ENCODE measurements at regions not wholly inside any gene's neighbourhood (a gene's known extent, or its start where the extent isn't known, plus 50 kb on each side); places are given as distances from the start of the nearest gene placed in this dataset.

- H4K20me1 ChIP-seq (ENCODE audit: control insufficient read depth, extremely low read depth, insufficient read depth, low read length), result no peaks in the 10 kb centered on the region
- H3K36me3 ChIP-seq (ENCODE audit: control insufficient read depth in 2 of 2, extremely low read depth in 1 of 2, insufficient read depth in 2 of 2, low read length in 2 of 2), result no peaks in the 10 kb centered on the region
- no peak overlapping the region for H3K9ac ChIP-seq (ENCODE audit: control insufficient read depth, extremely low read depth, insufficient read depth, low read length)
- H3K9me1 ChIP-seq (ENCODE audit: control insufficient read depth, extremely low read depth, insufficient read depth, low read length), result no peaks in the 10 kb centered on the region
- DNase-seq (ENCODE audit: low read depth, low spot score), result no peak
- no peak overlapping the region for H3K4me2 ChIP-seq (ENCODE audit: control insufficient read depth, extremely low read depth, insufficient read depth, low read depth, low read length)
- no peak overlapping the region for H3K4me3 ChIP-seq (ENCODE audit: control insufficient read depth in 2 of 3, extremely low read depth in 1 of 3, insufficient read depth in 2 of 3, low read depth in 1 of 3, low read length in 3 of 3)
- dilution Hi-C loops (cut with MboI; ENCODE audit: extremely low pct_ligation_motif_present, low sequenced_read_pairs), result no loop called here
- H3K9me3 ChIP-seq (ENCODE audit: control insufficient read depth, low read depth, low read length), result no peaks in the 10 kb centered on the region
- H3K27ac ChIP-seq (ENCODE audit: control insufficient read depth, insufficient read depth, low read length), result no peak overlapping the region
- no peaks in the 10 kb centered on the region for H3K79me2 ChIP-seq (ENCODE audit: control insufficient read depth, insufficient read depth, low read length)
- H3K4me1 ChIP-seq (ENCODE audit: control insufficient read depth, extremely low read depth, insufficient read depth, low read length), result no peaks in the 10 kb centered on the region
- TF ChIP-seq EZH2 (IDR thresholded peaks at IDR 0.05; ENCODE audit: low read length) (no peak), CTCF (optimal IDR thresholded peaks at IDR 0.05 in 1 of 3, IDR thresholded peaks at IDR 0.05 in 1 of 3, conservative IDR thresholded peaks at IDR 0.05 in 1 of 3; ENCODE audit: extremely low read depth in 1 of 3, insufficient read depth in 2 of 3, low read length in 3 of 3) (no peak)
- H3K27me3 ChIP-seq (ENCODE audit: control insufficient read depth, extremely low read depth, insufficient read depth, low read length), result no peaks in the 10 kb centered on the region
- no peak for FAIRE-seq
- no peak overlapping the region for H2AFZ ChIP-seq (ENCODE audit: control insufficient read depth, low read length)
These were observed 82.1 kb upstream of the NMUR2 start for GRCh38 chr5:152487130-152487529.

DNA sequence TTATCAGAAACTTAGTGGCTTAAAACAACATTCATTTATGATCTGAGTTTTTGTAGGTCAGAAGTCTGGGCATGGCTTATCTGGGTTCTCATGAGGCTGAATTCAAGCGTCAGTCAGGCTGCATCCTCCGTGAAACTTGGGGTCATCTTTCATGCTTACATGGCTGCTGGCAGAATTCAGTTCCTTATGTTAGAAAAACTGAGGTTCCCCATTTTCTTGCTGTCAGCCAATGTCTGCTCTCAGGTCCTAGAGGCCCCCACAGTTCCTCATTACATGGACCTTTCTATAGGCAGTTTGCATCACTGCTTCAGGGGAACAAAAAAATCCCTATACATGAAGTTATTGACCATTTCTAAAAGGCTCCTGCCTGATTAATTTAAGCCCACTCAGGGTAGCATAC, 83.8 kb upstream of the NMUR2 start:
- Histone ChIP-seq H3K4me1 (ENCODE audit: control insufficient read depth, extremely low read depth, insufficient read depth, low read length) (no peaks in the 10 kb centered on the region), H2AFZ (ENCODE audit: control insufficient read depth, low read length) (no peak overlapping the region), H3K9ac (ENCODE audit: control insufficient read depth, extremely low read depth, insufficient read depth, low read length) (no peak overlapping the region), H3K9me1 (ENCODE audit: control insufficient read depth, extremely low read depth, insufficient read depth, low read length) (no peaks in the 10 kb centered on the region), H3K27me3 (ENCODE audit: control insufficient read depth, extremely low read depth, insufficient read depth, low read length) (no peaks in the 10 kb centered on the region), H4K20me1 (ENCODE audit: control insufficient read depth, extremely low read depth, insufficient read depth, low read length) (no peaks in the 10 kb centered on the region), H3K27ac (ENCODE audit: control insufficient read depth, insufficient read depth, low read length) (no peak overlapping the region), H3K9me3 (ENCODE audit: control insufficient read depth, low read depth, low read length) (no peaks in the 10 kb centered on the region), H3K4me3 (ENCODE audit: control insufficient read depth in 2 of 3, extremely low read depth in 1 of 3, insufficient read depth in 2 of 3, low read depth in 1 of 3, low read length in 3 of 3) (no peak overlapping the region), H3K79me2 (ENCODE audit: control insufficient read depth, insufficient read depth, low read length) (no peaks in the 10 kb centered on the region), H3K36me3 (ENCODE audit: control insufficient read depth in 2 of 2, extremely low read depth in 1 of 2, insufficient read depth in 2 of 2, low read length in 2 of 2) (no peaks in the 10 kb centered on the region), H3K4me2 (ENCODE audit: control insufficient read depth, extremely low read depth, insufficient read depth, low read depth, low read length) (no peak overlapping the region)
- DNase-seq (ENCODE audit: low read depth, low spot score) (no peak), FAIRE-seq (no peak)
- dilution Hi-C loops (cut with MboI; ENCODE audit: extremely low pct_ligation_motif_present, low sequenced_read_pairs), result no loop called here
- no peak for TF ChIP-seq CTCF (optimal IDR thresholded peaks at IDR 0.05 in 1 of 3, IDR thresholded peaks at IDR 0.05 in 1 of 3, conservative IDR thresholded peaks at IDR 0.05 in 1 of 3; ENCODE audit: extremely low read depth in 1 of 3, insufficient read depth in 2 of 3, low read length in 3 of 3)
- no peak for TF ChIP-seq EZH2 (IDR thresholded peaks at IDR 0.05; ENCODE audit: low read length)
